NOMO-1 treated with DMSO at 0.1 percent for 48 hours (cell line): ENCODE measurements at regions not wholly inside any gene's neighbourhood (a gene's known extent, or its start where the extent isn't known, plus 50 kb on each side); places are given as distances from the start of the nearest gene placed in this dataset.

Experiments
- DNase-seq: peaks from one replicate; lab custom pipeline; 2025; ENCODE audit not compliant: unreplicated experiment; lab: John Stamatoyannopoulos, UW

DNA sequence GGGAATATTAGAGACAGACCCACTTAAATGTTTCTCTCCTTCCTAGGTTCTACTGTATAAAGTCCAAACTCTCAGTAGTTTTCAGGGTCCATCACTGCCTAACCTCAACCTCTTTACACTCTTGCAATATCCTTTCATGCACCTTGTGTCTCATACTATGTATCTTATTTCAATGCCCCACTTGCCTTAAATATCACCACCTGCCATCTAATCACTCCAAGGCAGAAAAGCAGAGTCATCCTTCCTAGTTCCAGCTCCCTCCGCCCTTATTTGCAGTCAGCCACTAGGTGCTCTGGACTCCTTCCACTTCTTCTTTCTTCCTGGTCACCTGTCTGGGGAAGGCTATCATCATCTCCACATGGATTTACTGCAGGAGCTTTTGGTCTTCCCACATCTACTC is 322.0 kb downstream of the MFSD1 start:
- no peak for DNase-seq

GRCh38 chr3:159126261-159127020 is 324.6 kb downstream of the MFSD1 start:
- DNase-seq: peak; percentile 19

GRCh38 chr3:159127021-159127392 is 325.2 kb downstream of the MFSD1 start:
- DNase-seq: no peak

DNA sequence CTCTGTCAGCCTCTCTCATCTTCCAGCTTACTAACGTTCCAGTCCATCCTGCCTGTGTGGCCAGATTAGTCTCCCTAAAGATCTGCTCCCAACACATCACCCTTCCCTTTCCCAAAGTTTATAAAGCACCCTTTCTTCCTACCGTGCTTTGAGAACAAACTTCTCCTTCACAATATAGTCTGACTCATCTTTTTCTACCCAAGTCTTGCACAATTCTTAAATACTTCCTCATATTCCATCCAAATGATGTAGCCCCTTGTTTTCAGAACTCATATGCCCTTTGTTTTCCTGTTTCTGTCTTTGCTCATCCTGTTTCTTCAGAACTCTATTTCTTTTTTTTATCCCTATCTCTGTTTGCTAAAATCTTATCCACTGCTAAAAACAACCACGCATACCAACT is 326.8 kb downstream of the MFSD1 start:
- DNase-seq: peak; percentile 97

DNA sequence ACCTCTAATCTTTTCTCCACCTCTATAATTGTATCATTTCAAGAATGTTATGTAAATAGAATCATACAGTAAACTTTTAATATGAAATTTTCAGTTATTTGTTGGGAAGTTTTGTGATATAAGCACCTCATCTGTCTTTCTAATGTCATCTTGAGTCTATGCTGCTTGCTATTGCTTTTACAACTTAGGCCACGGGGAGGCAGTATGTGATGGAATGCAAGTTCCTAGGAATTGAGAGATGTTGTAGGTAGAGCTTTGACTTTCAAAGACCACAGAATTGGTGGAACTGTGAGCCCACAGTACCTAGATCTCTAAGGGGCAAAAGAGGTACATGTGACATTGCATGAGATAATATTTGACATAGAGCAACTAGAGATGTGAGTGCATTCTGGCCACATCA is 328.3 kb downstream of the MFSD1 start:
- DNase-seq: peak; percentile 38

GRCh38 chr3:159131376-159131775 is 329.5 kb downstream of the MFSD1 start:
- no peak for DNase-seq

GRCh38 chr3:159137949-159138348 is 336.1 kb downstream of the MFSD1 start:
- no peak for DNase-seq

DNA sequence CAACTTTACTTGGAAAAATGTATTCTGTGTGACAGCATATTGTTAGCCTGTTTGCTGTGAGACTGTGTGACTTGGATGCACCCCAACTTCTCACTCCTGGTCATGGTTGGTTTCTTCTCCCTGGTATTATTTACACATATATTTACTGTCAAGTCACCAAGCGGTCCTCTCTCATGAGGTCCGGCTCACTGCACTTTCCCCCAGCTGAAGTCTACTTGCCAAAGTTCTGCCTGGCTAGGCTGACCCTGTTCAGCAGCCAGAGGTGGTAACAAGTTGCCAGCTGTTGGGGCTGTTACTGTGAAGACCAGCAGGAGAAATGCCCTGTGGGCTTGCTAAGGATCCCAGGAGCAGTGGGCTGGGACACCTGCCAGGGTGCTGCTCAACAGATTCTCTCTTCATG is 337.5 kb downstream of the MFSD1 start:
- no peak for DNase-seq

- DNase-seq: no peak
These were observed 342.6 kb downstream of the MFSD1 start for GRCh38 chr3:159144472-159144871.

DNA sequence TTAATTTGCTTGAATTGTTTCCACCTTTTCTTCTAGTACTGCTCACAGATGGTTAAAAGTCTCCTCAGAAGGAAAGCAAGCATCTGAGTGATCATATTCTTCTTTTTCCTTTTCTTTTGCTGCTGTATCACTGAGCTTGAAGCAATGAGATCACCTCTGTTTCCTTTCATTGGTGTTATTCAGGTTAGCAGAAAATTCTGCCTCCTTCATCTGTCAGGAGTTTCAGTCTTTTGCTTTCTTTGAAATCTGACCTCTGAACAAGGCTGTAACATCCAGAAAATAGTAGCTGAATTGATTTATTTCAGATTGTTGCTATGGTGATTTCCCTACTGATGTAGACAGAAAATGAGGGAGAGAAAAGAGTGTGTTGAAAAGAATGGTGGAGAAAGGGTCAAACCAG is 343.0 kb downstream of the MFSD1 start:
- DNase-seq: no peak

DNA sequence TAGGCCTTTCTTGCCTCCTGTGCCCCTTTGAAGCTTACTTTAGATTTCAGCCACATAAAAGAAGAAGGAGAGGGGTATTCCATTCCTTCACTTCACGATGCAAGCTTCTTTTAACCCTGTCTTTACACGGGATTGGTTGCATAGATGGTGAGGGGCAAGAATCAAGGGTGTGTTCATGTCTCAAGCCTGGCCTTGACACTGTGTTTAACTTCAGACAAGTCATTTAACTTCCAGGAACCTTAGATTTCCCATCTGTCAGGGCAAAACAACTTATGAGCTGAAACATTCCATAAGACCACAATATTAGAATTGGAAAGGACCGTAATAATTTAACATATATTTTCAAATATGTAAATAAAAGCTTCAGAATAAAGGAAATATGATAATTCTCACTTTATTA is 344.5 kb downstream of the MFSD1 start:
- no peak for DNase-seq

DNA sequence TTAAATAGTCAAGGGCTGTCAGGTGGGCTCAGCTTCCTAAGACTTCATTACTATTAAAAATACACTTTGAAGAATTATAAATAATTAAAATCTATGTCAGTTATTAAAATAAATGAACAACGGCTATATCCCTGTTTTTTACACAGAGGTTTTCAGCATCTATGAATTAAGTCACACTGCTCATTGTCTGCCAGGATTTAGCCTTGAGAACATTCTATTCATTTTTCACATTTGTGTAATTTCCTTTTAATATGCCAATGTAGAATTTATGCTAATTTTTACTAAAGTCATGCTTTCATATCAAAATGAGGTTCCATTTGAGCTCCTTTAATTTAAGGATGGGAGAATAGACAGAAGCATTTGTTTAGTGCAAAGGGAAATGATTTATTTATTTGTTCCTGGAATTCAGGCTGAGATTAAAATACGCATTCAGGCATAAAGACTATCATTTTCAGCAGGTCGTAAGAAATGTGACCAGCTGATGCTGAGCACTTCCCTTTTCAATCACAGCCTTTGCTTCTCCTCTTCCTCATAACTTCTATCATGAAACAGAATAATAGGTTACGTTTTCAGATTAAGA is 345.1 kb downstream of the MFSD1 start:
- peak; percentile 46 for DNase-seq

DNA sequence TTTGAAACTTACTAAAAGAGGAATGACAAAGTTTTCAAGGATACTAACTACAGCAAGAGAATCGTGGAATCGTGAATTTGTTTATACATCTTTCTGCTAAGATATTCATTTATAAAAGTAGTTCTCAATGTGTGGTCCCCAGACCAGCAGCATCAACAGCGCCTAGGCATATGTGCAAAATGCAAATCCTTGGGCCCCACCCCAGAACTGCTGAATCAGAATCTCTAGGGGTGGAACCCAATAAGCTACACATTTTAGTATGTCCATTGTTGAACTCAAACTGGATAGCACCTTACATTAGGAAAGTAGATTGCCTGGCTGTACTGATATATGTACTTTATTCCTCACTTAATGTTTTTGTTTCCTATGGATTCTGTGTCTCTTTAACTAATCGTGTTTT is 346.0 kb downstream of the MFSD1 start:
- no peak for DNase-seq

- no peak for DNase-seq
These were observed 346.6 kb downstream of the MFSD1 start for GRCh38 chr3:159148466-159148865.

DNA sequence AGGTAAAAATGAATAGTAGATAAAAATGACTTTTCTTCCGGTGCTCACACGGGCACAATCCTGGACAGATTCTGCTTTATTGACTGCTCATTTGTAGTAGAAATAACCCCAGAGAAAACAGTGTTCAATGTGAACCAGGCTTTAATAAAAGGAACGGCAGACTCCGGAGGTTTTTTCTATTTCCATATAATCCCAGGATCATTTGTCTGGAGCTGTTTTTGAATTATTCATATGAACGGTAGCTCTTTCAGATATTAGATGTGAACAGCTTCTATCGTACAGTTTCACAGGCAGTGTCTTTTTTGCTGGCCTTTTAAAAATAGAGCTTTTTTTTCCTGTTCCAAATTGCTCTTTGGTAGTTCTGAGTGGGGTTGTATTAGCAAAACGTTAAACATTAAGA is 347.3 kb downstream of the MFSD1 start:
- no peak for DNase-seq

DNA sequence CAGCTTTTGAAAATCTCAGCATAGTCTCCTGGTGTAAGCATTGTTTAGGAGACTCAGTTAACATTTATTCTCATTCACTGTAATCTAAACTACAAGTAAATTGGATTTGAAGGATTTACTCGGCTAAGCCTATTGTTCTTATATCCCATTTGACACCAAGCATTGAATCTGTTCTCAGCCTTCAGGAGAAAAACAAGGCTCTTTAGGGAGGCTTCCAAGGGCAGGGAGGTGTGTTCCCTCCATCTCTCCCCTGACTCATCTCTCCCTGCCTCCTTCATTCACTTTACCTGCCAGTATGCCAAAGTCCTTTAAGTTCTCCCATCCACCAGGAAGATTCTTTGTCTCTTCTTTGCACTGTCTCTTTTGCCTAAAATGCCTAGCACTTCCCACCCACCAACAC is 347.8 kb downstream of the MFSD1 start:
- DNase-seq: no peak

GRCh38 chr3:159150180-159150579 is 348.3 kb downstream of the MFSD1 start:
- no peak for DNase-seq

DNA sequence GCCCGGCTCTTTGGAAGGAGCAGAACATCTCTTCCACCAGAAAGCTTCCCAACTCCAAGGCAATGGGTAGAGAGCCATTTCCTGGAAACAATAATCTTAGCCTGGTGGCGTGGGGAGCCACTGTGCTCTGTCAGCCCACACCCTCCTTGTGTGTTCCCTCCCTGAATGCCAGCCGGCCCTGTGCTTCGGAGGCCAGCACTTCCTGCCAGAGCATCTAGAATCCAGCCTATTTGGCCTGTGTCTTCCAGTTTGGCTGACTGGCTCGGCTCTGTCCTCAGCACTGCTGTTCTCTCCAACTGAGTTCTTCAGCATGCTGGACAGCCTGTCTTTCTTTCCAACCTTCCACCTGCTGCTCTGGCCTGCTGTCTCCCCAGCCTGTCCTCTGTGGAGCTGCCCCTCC is 349.3 kb downstream of the MFSD1 start:
- DNase-seq: no peak

GRCh38 chr3:159157275-159157674 is 355.4 kb downstream of the MFSD1 start:
- DNase-seq: no peak

DNA sequence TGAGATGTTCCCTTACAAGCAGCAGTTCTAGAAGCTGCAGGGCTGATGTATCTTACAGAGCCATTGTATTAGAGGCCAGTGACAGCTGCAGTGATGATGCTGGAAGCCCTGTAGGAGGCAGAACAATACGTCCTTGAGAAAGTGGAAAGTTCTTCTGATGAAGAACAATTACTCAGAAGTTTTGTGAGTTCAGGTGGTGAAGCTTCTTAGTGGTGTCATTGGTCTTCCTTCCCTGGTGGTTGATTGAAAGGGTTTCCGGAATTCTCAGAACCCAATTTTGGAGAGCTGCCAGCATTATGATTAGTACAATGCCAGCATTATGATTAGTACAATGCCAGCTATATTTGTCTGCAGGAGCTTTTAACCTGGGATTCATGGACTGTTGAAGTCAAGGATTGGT is 356.4 kb downstream of the MFSD1 start:
- no peak for DNase-seq

DNA sequence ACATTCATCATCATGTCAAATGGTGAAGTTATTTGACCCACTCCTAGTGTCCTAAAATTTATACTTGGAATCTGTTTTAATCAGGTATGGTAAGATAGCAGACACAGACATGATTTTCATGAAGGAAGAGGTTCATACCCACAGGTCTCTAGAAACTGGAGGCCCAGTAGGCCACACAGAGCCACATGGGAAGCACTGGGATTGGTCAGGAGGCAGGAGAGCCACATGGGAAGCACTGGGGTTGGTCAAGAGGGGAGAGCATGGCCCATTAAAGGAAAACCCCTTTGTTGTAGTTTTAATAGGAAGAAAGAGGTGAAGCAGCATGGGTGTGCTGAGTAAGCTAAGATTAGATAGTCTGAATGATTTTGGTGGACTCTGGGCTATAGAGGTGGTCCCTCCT is 356.9 kb downstream of the MFSD1 start:
- no peak for DNase-seq

- DNase-seq: no peak
These were observed 357.7 kb downstream of the MFSD1 start for GRCh38 chr3:159159546-159159945.

DNA sequence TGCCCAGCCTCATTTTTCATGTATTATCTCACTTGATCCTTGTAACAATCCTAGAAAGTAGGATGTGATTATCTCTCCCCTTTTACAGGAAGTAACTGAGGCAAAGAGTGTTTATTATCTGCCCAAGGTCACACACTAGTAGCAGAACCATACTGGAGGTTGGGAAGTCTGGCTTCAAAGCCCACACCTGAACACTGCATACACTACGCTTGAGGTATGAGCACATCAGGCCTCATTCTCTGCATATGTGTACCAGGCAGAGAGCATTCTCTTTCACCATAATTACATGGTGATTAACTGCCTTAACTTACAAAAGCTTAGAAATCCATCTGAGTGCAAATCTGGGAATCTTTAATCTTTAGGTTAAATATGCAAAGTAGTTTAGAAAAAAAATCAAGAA is 361.8 kb downstream of the MFSD1 start:
- DNase-seq: no peak
